MM.1S (cell line): ENCODE measurements at regions not wholly inside any gene's neighbourhood (a gene's known extent, or its start where the extent isn't known, plus 50 kb on each side); places are given as distances from the start of the nearest gene placed in this dataset.

ENCODE experiments used
- DNase-seq: peaks from one replicate; pipeline ENCODE4 v3.0.0-alpha.2; 2015
- H2AFZ ChIP-seq: fragments of 300-600 bp; sonication (generic); 2 replicates; pipeline ENCODE4 v1.6.0; 2016; ENCODE audit warnings: antibody characterized with exemption, low read length
- H3F3A ChIP-seq: fragments of 300-600 bp; sonication (generic); 2 replicates; pipeline ENCODE4 v1.6.1; 2016; ENCODE audit warnings: mild to moderate bottlenecking, antibody characterized with exemption, low read length, moderate library complexity, mixed read lengths; ENCODE audit not compliant: insufficient read depth
- H3K27ac ChIP-seq: fragments of 300-600 bp; sonication (generic); 2 replicates; pipeline ENCODE4 v1.5.1; 2016; ENCODE audit warnings: mild to moderate bottlenecking, low read length
- H3K27me3 ChIP-seq: fragments of 300-600 bp; sonication (generic); replicated peaks from 2 replicates; pipeline ENCODE4 v1.6.0; 2016; ENCODE audit warnings: low read length; ENCODE audit not compliant: insufficient read depth
- H3K36me3 ChIP-seq: fragments of 300-600 bp; sonication (generic); replicated peaks from 2 replicates; pipeline ENCODE4 v1.6.1; 2016; ENCODE audit warnings: mild to moderate bottlenecking, low read length, mixed read lengths; ENCODE audit not compliant: insufficient read depth
- H3K4me1 ChIP-seq: fragments of 300-600 bp; sonication (generic); 2 replicates; pipeline ENCODE4 v1.6.1; 2016; ENCODE audit warnings: low read length, mixed read lengths
- H3K4me2 ChIP-seq: fragments of 300-600 bp; sonication (generic); 2 replicates; pipeline ENCODE4 v1.6.0; 2016; ENCODE audit warnings: low read depth, low read length
- H3K4me3 ChIP-seq: fragments of 300-600 bp; sonication (generic); 2 replicates; pipeline ENCODE4 v1.5.1; 2016; ENCODE audit warnings: low read length, mixed read lengths
- H3K79me2 ChIP-seq: fragments of 300-600 bp; sonication (generic); 2 replicates; pipeline ENCODE4 v1.6.1; 2016; ENCODE audit warnings: mixed run types, low read length, mixed read lengths
- H3K9ac ChIP-seq: fragments of 300-600 bp; sonication (generic); 2 replicates; pipeline ENCODE4 v1.6.1; 2016; ENCODE audit warnings: low read length, mixed read lengths
- H3K9me2 ChIP-seq: fragments of 300-600 bp; sonication (generic); replicated peaks from 2 replicates; pipeline ENCODE4 v1.6.1; 2016; ENCODE audit warnings: mild to moderate bottlenecking, low read length, mixed read lengths; ENCODE audit not compliant: insufficient read depth
- H3K9me3 ChIP-seq: fragments of 300-600 bp; sonication (generic); replicated peaks from 2 replicates; pipeline ENCODE4 v1.6.1; 2016; ENCODE audit warnings: mild to moderate bottlenecking, low read length, mixed read lengths; ENCODE audit not compliant: insufficient read depth
- H4K20me1 ChIP-seq: fragments of 300-600 bp; sonication (generic); 2 replicates; pipeline ENCODE4 v1.6.1; 2016; ENCODE audit warnings: mild to moderate bottlenecking, low read length, moderate library complexity, mixed read lengths; ENCODE audit not compliant: insufficient read depth
- CTCF ChIP-seq: fragments of 300-600 bp; sonication (generic); IDR thresholded peaks from 2 replicates; pipeline ENCODE4 v1.5.1; 2016; ENCODE audit warnings: antibody characterized with exemption, low read length, mixed read lengths
- EZH2 ChIP-seq: fragments of 300-600 bp; sonication (generic); optimal IDR thresholded peaks from 2 replicates; pipeline ENCODE3; 2017; ENCODE audit warnings: low read depth, mild to moderate bottlenecking, antibody characterized with exemption, low read length, mixed read lengths
- EZH2phosphoT487 ChIP-seq: fragments of 300-600 bp; sonication (generic); IDR thresholded peaks from 2 replicates; pipeline ENCODE4 v1.6.1; 2018; ENCODE audit warnings: antibody characterized with exemption, low read length

- Histone ChIP-seq H3K4me2 (no peak overlapping the region), H4K20me1 (no peaks in the 10 kb centered on the region), H3K36me3 (no peaks in the 10 kb centered on the region), H3K9me3 (no peaks in the 10 kb centered on the region), H3K27me3 (no peaks in the 10 kb centered on the region), H3K4me1 (no peaks in the 10 kb centered on the region), H3K9ac (no peak overlapping the region), H3F3A (no peaks in the 10 kb centered on the region), H3K79me2 (no peaks in the 10 kb centered on the region), H2AFZ (no peak overlapping the region), H3K4me3 (no peak overlapping the region), H3K27ac (no peak overlapping the region), H3K9me2 (no peaks in the 10 kb centered on the region)
- DNase-seq: no peak
- no peak for TF ChIP-seq CTCF
- TF ChIP-seq EZH2phosphoT487: no peak
- TF ChIP-seq EZH2: no peak
Observed at GRCh38 chr2:209238765-209239584, 184.9 kb upstream of the MAP2 start.

GRCh38 chr2:209239585-209239938 is 184.3 kb upstream of the MAP2 start:
- no peak overlapping the region for H3K9ac ChIP-seq
- no peaks in the 10 kb centered on the region for H3K27me3 ChIP-seq
- H3K4me3 ChIP-seq: no peak overlapping the region
- no peaks in the 10 kb centered on the region for H3K9me2 ChIP-seq
- H4K20me1 ChIP-seq: no peaks in the 10 kb centered on the region
- H3K27ac ChIP-seq: no peak overlapping the region
- H2AFZ ChIP-seq: no peak overlapping the region
- no peak overlapping the region for H3K4me2 ChIP-seq
- H3F3A ChIP-seq: no peaks in the 10 kb centered on the region
- H3K4me1 ChIP-seq: no peaks in the 10 kb centered on the region
- H3K79me2 ChIP-seq: no peaks in the 10 kb centered on the region
- DNase-seq: no peak
- H3K9me3 ChIP-seq: no peaks in the 10 kb centered on the region
- H3K36me3 ChIP-seq: no peaks in the 10 kb centered on the region
- TF ChIP-seq EZH2 (no peak), EZH2phosphoT487 (no peak), CTCF (no peak)

- Histone ChIP-seq H3K9ac (no peak overlapping the region), H3K4me3 (no peak overlapping the region), H3K9me3 (no peaks in the 10 kb centered on the region), H3K9me2 (no peaks in the 10 kb centered on the region), H3K79me2 (no peaks in the 10 kb centered on the region), H3F3A (no peaks in the 10 kb centered on the region), H3K27me3 (no peaks in the 10 kb centered on the region), H4K20me1 (no peaks in the 10 kb centered on the region), H2AFZ (no peak overlapping the region), H3K36me3 (no peaks in the 10 kb centered on the region), H3K27ac (no peak overlapping the region), H3K4me1 (no peaks in the 10 kb centered on the region), H3K4me2 (no peak overlapping the region)
- no peak for DNase-seq
- TF ChIP-seq EZH2phosphoT487: no peak
- TF ChIP-seq EZH2: no peak
- TF ChIP-seq CTCF: no peak
Observed at GRCh38 chr2:209240204-209240603, 183.6 kb upstream of the MAP2 start.
